Muscle of leg (tissue), 3 donors: ENCODE measurements at regions not wholly inside any gene's neighbourhood (a gene's known extent, or its start where the extent isn't known, plus 50 kb on each side); places are given as distances from the start of the nearest gene placed in this dataset.

Experiments
- DNase-seq: peaks from one replicate; pipeline ENCODE4 v3.0.0; 2013
- H3K27ac ChIP-seq: one replicate; pipeline ENCODE4 v1.5.1; 2013; ENCODE audit warnings: mild to moderate bottlenecking, low read length, control low read depth
- H3K27me3 ChIP-seq: one replicate; pipeline ENCODE4 v1.6.1; 2013; ENCODE audit warnings: low read length; ENCODE audit not compliant: control insufficient read depth, insufficient read depth
- H3K36me3 ChIP-seq: one replicate; pipeline ENCODE4 v1.6.1; 2013; ENCODE audit warnings: low read length; ENCODE audit not compliant: control insufficient read depth, insufficient read depth
- H3K4me1 ChIP-seq: one replicate; pipeline ENCODE4 v1.6.1; 2013; ENCODE audit warnings: low read length; ENCODE audit not compliant: control insufficient read depth, insufficient read depth
- H3K4me3 ChIP-seq: one replicate; pipeline ENCODE4 v1.5.1; 2013; ENCODE audit warnings: low read length, control low read depth
- H3K9me3 ChIP-seq: replicated peaks from 2 replicates; pipeline ENCODE4 v1.6.1; 2013; ENCODE audit warnings: low read depth, low read length; ENCODE audit not compliant: control insufficient read depth
- WGBS: methylation state at CpG from one replicate; pipeline ENCODE4 v1.1.5; 2013; ENCODE audit warnings: missing lambda C conversion rate; ENCODE audit not compliant: insufficient coverage; 5-methylcytosine and 5-hydroxymethylcytosine counted together

DNA sequence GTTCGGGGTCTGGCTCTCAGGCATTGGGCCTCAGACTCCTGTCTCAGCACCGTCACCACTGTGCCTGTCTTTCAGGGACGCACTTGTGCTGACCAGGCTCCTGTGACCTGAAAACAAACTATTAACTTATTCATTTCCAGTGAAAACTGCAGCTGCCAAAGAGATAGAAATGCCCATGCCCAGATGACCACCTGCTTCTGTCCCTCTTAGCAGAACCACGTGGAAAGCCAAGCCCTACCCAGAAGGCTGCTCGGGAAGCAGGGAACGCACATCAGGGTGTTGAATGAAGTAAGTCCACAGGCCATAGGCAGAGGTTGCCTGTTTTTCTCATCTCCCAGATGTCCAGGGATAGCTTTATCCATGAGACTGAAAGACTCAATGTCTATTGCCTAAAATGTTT is 219.3 kb downstream of the EBLN2 start:
- 61% methylated on average over 6 of the region's 6 CpGs for WGBS
- no peaks in the 10 kb centered on the region for H3K36me3 ChIP-seq
- H3K27me3 ChIP-seq, result no peaks in the 10 kb centered on the region
- no peak overlapping the region for H3K27ac ChIP-seq
- no peaks in the 10 kb centered on the region for H3K9me3 ChIP-seq
- peaks cover 6% of the 10 kb centered on the region for H3K4me1 ChIP-seq
- H3K4me3 ChIP-seq, result no peak overlapping the region
- DNase-seq, result peak; percentile 57

DNA sequence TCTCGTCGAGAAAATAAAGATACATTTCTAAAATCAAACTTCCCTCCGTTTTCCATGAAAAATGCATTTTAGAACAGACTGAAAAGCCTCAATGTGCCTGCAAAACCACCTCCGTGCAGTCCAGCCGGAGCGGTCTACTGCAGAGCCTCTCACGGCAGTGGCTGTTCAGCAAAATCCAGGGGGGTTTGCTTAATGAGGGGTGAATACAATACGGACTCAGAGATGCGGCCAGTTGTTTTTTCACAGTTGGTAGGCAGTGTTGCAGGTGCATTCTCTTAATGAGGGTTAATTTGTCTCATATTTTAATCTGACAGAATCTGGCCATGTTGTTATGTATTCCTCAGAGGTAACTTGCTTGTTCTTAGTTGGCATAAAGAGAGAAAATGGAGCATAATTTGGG is 223.0 kb downstream of the EBLN2 start:
- DNase-seq, result no peak
- peaks cover 6% of the 10 kb centered on the region for H3K4me1 ChIP-seq
- no peaks in the 10 kb centered on the region for H3K9me3 ChIP-seq
- H3K27me3 ChIP-seq, result no peaks in the 10 kb centered on the region
- H3K27ac ChIP-seq, result no peak overlapping the region
- H3K4me3 ChIP-seq, result no peak overlapping the region
- 50% methylated on average over 5 of the region's 9 CpGs for WGBS
- no peaks in the 10 kb centered on the region for H3K36me3 ChIP-seq

DNA sequence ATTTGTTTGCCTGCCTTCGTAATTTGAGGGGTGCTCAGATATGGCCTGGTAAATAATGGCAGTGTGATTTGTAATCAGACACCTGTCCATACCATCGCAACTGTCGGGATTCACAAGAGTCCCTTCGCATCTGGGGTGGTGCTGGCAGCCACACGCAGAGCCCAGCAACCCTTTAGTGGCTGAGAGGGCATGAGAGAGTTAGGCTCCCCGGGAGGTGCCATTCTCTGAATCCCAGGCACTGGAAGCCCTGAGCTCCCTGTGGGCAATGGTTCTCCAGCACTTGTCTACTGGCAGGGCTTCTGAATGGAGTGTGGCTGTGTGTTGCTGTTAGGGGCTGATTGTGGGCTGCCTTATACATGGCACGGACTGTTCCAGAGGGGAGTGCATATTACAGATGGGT is 230.1 kb downstream of the EBLN2 start:
- 60% methylated on average over 4 of the region's 7 CpGs for WGBS
- Histone ChIP-seq H3K27me3 (peaks cover 5% of the 10 kb centered on the region), H3K36me3 (no peaks in the 10 kb centered on the region), H3K4me3 (no peak overlapping the region), H3K27ac (no peak overlapping the region), H3K9me3 (no peaks in the 10 kb centered on the region), H3K4me1 (peaks cover 4% of the 10 kb centered on the region)
- DNase-seq, result no peak

DNA sequence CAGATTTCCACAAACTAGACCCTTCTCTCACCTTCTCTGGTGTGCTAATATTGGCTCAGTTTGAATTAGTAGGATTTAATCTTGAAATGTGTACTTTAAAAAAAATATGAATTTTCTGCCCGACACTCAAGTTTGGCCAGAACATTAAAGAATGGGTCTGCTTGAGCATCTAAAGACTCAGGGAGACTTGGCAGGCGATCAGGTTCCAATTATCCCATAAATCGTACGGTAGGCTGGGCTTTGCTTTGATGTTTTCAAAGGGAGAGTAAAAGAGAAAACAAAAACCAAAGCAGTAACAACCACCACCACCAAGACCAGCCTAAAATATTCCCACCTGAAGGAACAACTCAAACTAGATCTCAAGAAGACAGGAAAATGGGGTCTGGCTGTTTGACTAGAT is 230.8 kb downstream of the EBLN2 start:
- H3K4me3 ChIP-seq, result no peak overlapping the region
- no peaks in the 10 kb centered on the region for H3K9me3 ChIP-seq
- no peak overlapping the region for H3K27ac ChIP-seq
- 20% methylated on average over 1 of the region's 4 CpGs for WGBS
- peaks cover 4% of the 10 kb centered on the region for H3K4me1 ChIP-seq
- no peaks in the 10 kb centered on the region for H3K36me3 ChIP-seq
- no peak for DNase-seq
- peaks cover 5% of the 10 kb centered on the region for H3K27me3 ChIP-seq

DNA sequence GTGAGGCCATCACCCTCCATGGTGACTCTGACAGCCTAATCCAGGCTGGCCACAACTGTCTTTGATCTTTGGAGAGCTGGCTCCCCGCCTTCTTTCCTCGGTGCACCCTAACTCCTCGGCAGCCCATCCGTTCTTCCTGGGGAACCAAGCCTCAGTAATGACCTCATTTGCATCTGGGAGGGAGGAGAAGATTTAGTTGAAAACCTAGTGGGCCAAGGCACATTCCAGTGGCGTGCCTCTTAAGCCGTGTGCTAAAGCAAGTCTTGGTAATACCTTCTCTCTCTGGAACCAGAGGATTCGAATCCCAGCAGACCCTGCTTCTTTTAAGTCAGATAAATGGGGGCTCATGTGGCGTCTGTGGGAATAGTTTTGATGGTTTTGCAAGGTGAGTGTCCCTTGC is 233.1 kb downstream of the EBLN2 start:
- no peak for DNase-seq
- 43% methylated on average over 5 of the region's 8 CpGs for WGBS

DNA sequence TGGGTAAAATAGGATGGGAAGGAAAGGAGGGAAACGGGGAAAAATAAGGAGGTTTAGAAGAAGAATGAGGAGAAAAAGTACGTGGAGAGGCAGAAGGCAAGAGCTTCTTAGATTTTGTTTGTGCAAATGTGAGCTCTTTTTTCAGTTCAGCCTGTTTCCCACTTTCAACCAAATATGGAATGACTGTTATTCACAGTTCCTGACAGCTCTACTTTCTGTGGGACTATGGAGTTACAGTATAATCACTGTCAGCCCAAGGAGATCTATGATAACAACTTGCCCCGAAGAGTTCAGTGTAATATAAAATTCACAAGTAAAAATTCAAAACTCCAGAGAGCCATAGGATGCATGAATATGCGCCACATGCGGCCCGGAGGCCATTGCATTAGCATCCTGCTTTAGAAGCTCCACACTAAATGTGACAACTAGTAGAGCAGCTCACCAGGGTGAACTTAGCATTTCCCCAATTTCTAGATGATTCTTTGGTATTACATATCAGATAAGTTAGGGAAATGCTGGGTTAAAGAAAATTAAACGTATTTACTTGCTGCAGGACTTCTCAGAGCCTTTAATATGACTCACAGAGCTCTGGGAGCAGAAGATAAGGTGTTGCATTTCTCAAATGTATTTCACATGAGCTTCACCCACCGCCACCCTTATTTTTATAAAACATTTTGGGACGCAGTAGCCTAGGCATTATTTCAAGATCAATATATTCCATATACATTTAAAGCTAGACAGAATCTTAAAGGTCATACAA is 234.6 kb downstream of the EBLN2 start:
- peaks cover 5% of the 10 kb centered on the region for H3K27me3 ChIP-seq
- no peak overlapping the region for H3K4me3 ChIP-seq
- WGBS, result 60% methylated on average over 3 of the region's 9 CpGs
- DNase-seq, result no peak
- H3K9me3 ChIP-seq, result no peaks in the 10 kb centered on the region
- peaks cover 4% of the 10 kb centered on the region for H3K4me1 ChIP-seq
- no peak overlapping the region for H3K27ac ChIP-seq
- no peaks in the 10 kb centered on the region for H3K36me3 ChIP-seq

More for the DNA sequence above, 233.1 kb downstream of the EBLN2 start:
- H3K4me3 ChIP-seq, result no peak overlapping the region
- H3K4me1 ChIP-seq, result peaks cover 4% of the 10 kb centered on the region
- H3K9me3 ChIP-seq, result no peaks in the 10 kb centered on the region
- no peaks in the 10 kb centered on the region for H3K36me3 ChIP-seq
- H3K27ac ChIP-seq, result no peak overlapping the region
- H3K27me3 ChIP-seq, result peaks cover 5% of the 10 kb centered on the region

DNA sequence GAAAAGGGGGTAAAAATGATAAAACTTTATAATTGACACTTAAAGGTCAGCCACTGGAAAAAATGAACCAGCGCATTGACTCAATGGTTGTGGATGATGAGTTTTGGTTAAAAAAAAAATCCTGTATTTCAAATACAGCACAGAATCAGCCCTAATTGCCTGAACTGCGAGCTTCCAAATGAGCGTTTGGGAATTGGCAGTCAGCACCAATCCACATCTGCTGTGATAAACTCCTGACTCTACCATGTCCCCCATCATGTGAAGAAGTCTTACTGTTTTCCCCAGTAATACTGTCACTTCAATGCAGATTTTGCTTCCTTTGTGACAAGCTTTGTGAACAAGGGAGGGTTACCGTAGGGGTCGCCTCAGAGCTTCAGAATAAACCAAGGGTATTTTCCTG is 235.4 kb downstream of the EBLN2 start:
- no peaks in the 10 kb centered on the region for H3K36me3 ChIP-seq

DNA sequence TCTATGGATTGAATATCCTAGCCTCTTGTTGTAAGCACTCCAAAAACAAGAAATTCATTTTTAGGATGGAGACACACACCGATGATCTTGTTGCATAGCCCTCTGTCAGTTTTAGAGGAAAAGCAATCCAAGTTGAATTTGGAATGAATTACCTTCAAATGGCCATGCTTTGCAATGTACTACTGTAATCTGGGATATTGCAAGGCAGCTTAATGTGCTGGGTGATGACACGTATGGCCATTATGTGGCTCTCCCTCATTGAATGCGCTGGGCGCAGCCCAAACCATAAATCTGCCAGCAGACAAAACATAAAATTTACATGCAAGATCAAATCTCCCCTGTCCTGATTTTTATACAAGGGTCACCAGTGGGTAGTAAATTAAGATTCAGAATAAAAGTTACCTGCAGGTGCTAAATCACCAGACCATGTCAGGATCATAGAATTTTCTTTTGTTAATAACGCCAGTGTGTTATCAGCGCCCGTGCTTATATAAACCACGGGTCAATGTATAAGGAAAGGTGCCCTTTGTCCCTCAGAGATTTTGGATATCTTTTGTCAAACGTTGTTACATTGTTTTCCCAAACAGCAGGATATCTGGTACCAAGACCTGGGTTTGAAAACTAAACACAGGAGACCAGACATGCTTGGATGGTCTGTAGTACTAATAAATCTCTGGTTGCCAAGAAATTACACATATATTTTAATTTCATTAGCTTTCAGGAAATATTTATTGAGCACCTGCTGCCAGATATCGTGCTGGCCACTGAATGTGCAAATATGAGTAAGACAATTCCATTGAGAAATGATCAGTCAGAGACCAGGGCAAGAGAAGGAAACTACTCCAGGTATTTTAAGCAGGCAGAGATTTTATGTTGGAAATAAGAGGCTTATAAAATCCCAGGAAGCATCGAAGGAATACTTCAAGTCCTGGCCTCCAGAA is 237.1 kb downstream of the EBLN2 start:
- no peaks in the 10 kb centered on the region for H3K36me3 ChIP-seq
- 58% methylated on average over 4 of the region's 11 CpGs for WGBS
- H3K4me3 ChIP-seq, result no peak overlapping the region
- no peaks in the 10 kb centered on the region for H3K9me3 ChIP-seq
- peaks cover 2% of the 10 kb centered on the region for H3K27me3 ChIP-seq
- no peak for DNase-seq
- H3K4me1 ChIP-seq, result no peaks in the 10 kb centered on the region
- no peak overlapping the region for H3K27ac ChIP-seq

More for the DNA sequence above, 235.4 kb downstream of the EBLN2 start:
- peaks cover 2% of the 10 kb centered on the region for H3K27me3 ChIP-seq
- WGBS, result no CpG with 5 or more reads among the region's 5 CpGs
- H3K9me3 ChIP-seq, result no peaks in the 10 kb centered on the region
- no peak overlapping the region for H3K4me3 ChIP-seq
- H3K4me1 ChIP-seq, result no peaks in the 10 kb centered on the region
- no peak for DNase-seq
- H3K27ac ChIP-seq, result no peak overlapping the region

DNA sequence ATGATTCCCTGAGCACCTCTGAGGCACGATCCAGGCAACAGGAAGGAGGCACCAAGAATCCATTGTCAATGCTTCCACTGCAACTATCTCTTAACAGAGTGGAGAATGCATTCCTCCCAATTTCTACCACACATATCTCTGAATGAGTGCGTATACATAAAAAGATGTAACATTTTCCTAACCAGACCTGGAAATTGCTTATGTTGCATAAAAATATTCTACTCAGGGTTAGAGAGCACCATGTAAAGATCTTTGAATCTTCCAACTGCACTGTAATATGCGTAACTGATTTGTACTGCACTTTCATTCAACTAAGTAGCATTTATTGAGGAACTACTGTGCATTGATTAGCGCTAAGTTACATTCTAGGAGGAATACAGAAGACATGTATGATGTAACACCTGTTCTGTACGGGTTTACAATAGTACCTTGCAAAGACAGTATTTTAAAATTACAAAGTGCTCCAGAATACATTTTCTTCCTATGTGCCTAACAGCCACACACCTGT is 237.8 kb downstream of the EBLN2 start:
- H3K4me3 ChIP-seq, result no peak overlapping the region
- no peak overlapping the region for H3K27ac ChIP-seq
- no peaks in the 10 kb centered on the region for H3K9me3 ChIP-seq
- DNase-seq, result no peak
- H3K4me1 ChIP-seq, result no peaks in the 10 kb centered on the region
- WGBS, result 43% methylated on average over 1 of the region's 5 CpGs
- no peaks in the 10 kb centered on the region for H3K36me3 ChIP-seq
- peaks cover 2% of the 10 kb centered on the region for H3K27me3 ChIP-seq
